K562 (cell line): ENCODE measurements at regions not wholly inside any gene's neighbourhood (a gene's known extent, or its start where the extent isn't known, plus 50 kb on each side); places are given as distances from the start of the nearest gene placed in this dataset.

Experiments used
- ATAC-seq: fragments of 200-7000 bp; cut with Tn5 transposase; 3 replicates; pipeline ENCODE4 v1.9.1; 2020; ENCODE audit warnings: moderate library complexity
- BruUV-seq: library from RNA; stranded (reverse); fragments of 400-500 nt; replicated peaks from 2 replicates; lab custom pipeline; 2021; lab: Mats Ljungman, UMichigan
- CTCF ChIA-PET: fragments of 300-600 bp; formaldehyde crosslinking; extraction: SDS; loops from one replicate; lab custom pipeline; 2021; ENCODE audit warnings: low intra/inter-chr PET ratio; lab: Yijun Ruan, JAX
- POLR2A ChIA-PET: fragments of 300-600, 350-650 bp; sonication (Branson Sonifier 250); formaldehyde crosslinking; extraction: SDS; loops from one replicate; lab custom pipeline; 2021; ENCODE audit warnings: antibody characterized with exemption, inconsistent platforms; lab: Yijun Ruan, JAX
- DNase-seq, 4 experiments: peaks; one replicate each; pipeline versions ENCODE4 v3.0.0 to v3.0.0-alpha.2; 2011 to 2018; ENCODE audit warnings: low spot score in 3 of 4, mixed read lengths in 3 of 4; ENCODE audit errors: extremely low read depth in 1 of 4
- FAIRE-seq: peaks from 2 replicates; lab custom pipeline; 2011; peaks lifted over from hg19 to GRCh38; lab: Jason Lieb, UNC
- H2AFZ ChIP-seq: 2 replicates; pipeline ENCODE4 v1.6.0; 2011; ENCODE audit warnings: low read depth, low read length, control low read depth, inconsistent platforms
- H3K27ac ChIP-seq: fragments of 200-600 bp; 3 replicates; pipeline ENCODE4 v1.8.0; 2011; ENCODE audit warnings: low read depth, mild to moderate bottlenecking, control low read depth, inconsistent platforms, low read length, moderate library complexity, mixed read lengths; ENCODE audit errors: extremely low read depth
- H3K27me3 ChIP-seq, 2 experiments: fragments of 300-600 bp in 1 of 2; 2 replicates in 1 of 2; 3 replicates in 1 of 2; pipeline versions ENCODE4 v1.6.0 to v1.8.0; 2011; ENCODE audit warnings: inconsistent platforms in 2 of 2, low read length in 2 of 2, mild to moderate bottlenecking in 1 of 2, mixed read lengths in 1 of 2, moderate library complexity in 1 of 2; ENCODE audit not compliant: control insufficient read depth in 2 of 2, insufficient read depth in 2 of 2
- H3K36me3 ChIP-seq: fragments of 300-600 bp; 3 replicates; pipeline ENCODE4 v1.8.0; 2011; ENCODE audit warnings: mild to moderate bottlenecking, low read length, inconsistent platforms; ENCODE audit not compliant: control insufficient read depth, insufficient read depth
- H3K4me1 ChIP-seq, 2 experiments: fragments of 200-600 bp in 1 of 2; replicated peaks in 1 of 2; 2 replicates in 1 of 2; 3 replicates in 1 of 2; pipeline versions ENCODE4 v1.5.1 to v1.8.0; 2011; ENCODE audit warnings: inconsistent platforms in 2 of 2, low read length in 2 of 2, mild to moderate bottlenecking in 1 of 2, mixed read lengths in 1 of 2, moderate library complexity in 1 of 2; ENCODE audit not compliant: control insufficient read depth in 2 of 2, insufficient read depth in 2 of 2
- H3K4me2 ChIP-seq: 2 replicates; pipeline ENCODE4 v1.6.1; 2011; ENCODE audit warnings: low read length, control low read depth, inconsistent platforms, mixed read lengths; ENCODE audit not compliant: insufficient read depth
- H3K4me3 ChIP-seq: fragments of 200-600 bp; sonication (generic), shearing (Covaris generic); 2 replicates; pipeline ENCODE4 v1.5.1; 2016; ENCODE audit warnings: control low read depth, inconsistent platforms
- H3K79me2 ChIP-seq: fragments of 200-600 bp; 3 replicates; pipeline ENCODE4 v1.8.0; 2011; ENCODE audit warnings: low read length, inconsistent platforms; ENCODE audit not compliant: control insufficient read depth, insufficient read depth
- H3K9ac ChIP-seq, 2 experiments: 2 replicates each; pipeline versions ENCODE4 v1.6.0 to v1.6.1; 2011; ENCODE audit warnings: low read depth in 2 of 2, low read length in 2 of 2, control low read depth in 1 of 2, inconsistent platforms in 1 of 2, mild to moderate bottlenecking in 1 of 2, mixed read lengths in 1 of 2; ENCODE audit not compliant: insufficient read depth in 1 of 2
- H3K9me1 ChIP-seq: one replicate; pipeline ENCODE4 v1.6.0; 2011; ENCODE audit warnings: inconsistent platforms, mild to moderate bottlenecking, low read length, moderate library complexity; ENCODE audit not compliant: control insufficient read depth, insufficient read depth
- H3K9me3 ChIP-seq: replicated peaks from 2 replicates; pipeline ENCODE4 v1.5.1; 2011; ENCODE audit warnings: low read depth, low read length, inconsistent platforms; ENCODE audit not compliant: control insufficient read depth, insufficient read depth
- H4K20me1 ChIP-seq: replicated peaks from 2 replicates; pipeline ENCODE4 v1.6.1; 2011; ENCODE audit warnings: low read length, inconsistent platforms, mixed read lengths; ENCODE audit not compliant: control insufficient read depth, insufficient read depth
- ARID3A ChIP-seq: IDR thresholded peaks from 2 replicates; pipeline ENCODE4 v1.6.1; 2012; ENCODE audit warnings: low read depth, low read length, improper control_type of control experiment, borderline replicate concordance
- C11orf30 ChIP-seq: fragments of 450-650 bp; IDR thresholded peaks from 2 replicates; pipeline ENCODE4 v1.6.1; 2016; ENCODE audit warnings: low read depth, mild to moderate bottlenecking
- GTF2B ChIP-seq: IDR thresholded peaks from 2 replicates; pipeline ENCODE4 v1.6.1; 2011; ENCODE audit not compliant: insufficient read length; ENCODE audit errors: extremely low read depth
- MAFF ChIP-seq: IDR thresholded peaks from 2 replicates; pipeline ENCODE4 v1.6.1; 2012; ENCODE audit warnings: low read length, improper control_type of control experiment
- MAFG ChIP-seq: fragments of 450-650 bp; conservative IDR thresholded peaks from 2 replicates; pipeline ENCODE4 v1.6.1; 2016; ENCODE audit warnings: missing genetic modification characterization, missing compliant biosample characterization
- MAFK ChIP-seq: IDR thresholded peaks from 2 replicates; pipeline ENCODE4 v1.6.1; 2011; ENCODE audit warnings: low read length, improper control_type of control experiment
- MYNN ChIP-seq, 2 experiments: sonication (generic); formaldehyde crosslinking in 1 of 2; IDR thresholded peaks; 2 replicates each; pipeline versions ENCODE4 v1.5.0 to v1.6.1; 2016 to 2020; ENCODE audit warnings: antibody characterized with exemption in 1 of 2, missing genetic modification reagents in 1 of 2
- PTBP1 ChIP-seq: fragments of 200-400 bp; formaldehyde crosslinking; IDR thresholded peaks from 2 replicates; pipeline ENCODE4 v1.6.1; 2017; ENCODE audit warnings: low read depth, low read length
- SNIP1 ChIP-seq: fragments of 450-650 bp; IDR thresholded peaks from 2 replicates; pipeline ENCODE4 v1.7.1; 2017; ENCODE audit warnings: low read depth, mild to moderate bottlenecking
- ZBTB8A ChIP-seq: fragments of 450-650 bp; IDR thresholded peaks from 2 replicates; pipeline ENCODE4 v1.6.1; 2018; ENCODE audit warnings: mild to moderate bottlenecking, moderate library complexity; ENCODE audit not compliant: partially characterized antibody
- ZNF124 ChIP-seq: sonication (generic); formaldehyde crosslinking; IDR thresholded peaks from 2 replicates; pipeline ENCODE4 v1.8.1; 2022; ENCODE audit warnings: missing genetic modification reagents
- ZNF280A ChIP-seq: fragments of 450-650 bp; IDR thresholded peaks from 2 replicates; pipeline ENCODE4 v1.6.1; 2018; ENCODE audit warnings: mild to moderate bottlenecking, low read depth; ENCODE audit not compliant: partially characterized antibody
- ZNF316 ChIP-seq: fragments of 450-650 bp; IDR thresholded peaks from 2 replicates; pipeline ENCODE4 v1.6.1; 2016
- WGBS: fragments of 100-300 bp; shearing (Covaris generic); methylation state at CpG from one replicate; pipeline ENCODE4 v1.1.6; 2016; ENCODE audit warnings: low coverage, mixed read lengths; ENCODE audit not compliant: insufficient coverage; ENCODE audit errors: missing lambda C conversion rate; 5-methylcytosine and 5-hydroxymethylcytosine counted together
- in situ Hi-C: fragments of 300-500 bp; cut with MboI; formaldehyde crosslinking; loops from 4 replicates; pipeline ENCODE4 v1.15.0; 2018; ENCODE audit warnings: inconsistent platforms, mixed read lengths
- intact Hi-C: fragments of 100-400 bp; cut with micrococcal nuclease; formaldehyde crosslinking; loops from 2 replicates; pipeline ENCODE4 v1.14.2; 2022

- no TSS peak for BruUV-seq
- no peak for ATAC-seq
- Histone ChIP-seq H3K36me3 (no peaks in the 10 kb centered on the region), H3K79me2 (no peaks in the 10 kb centered on the region), H3K9me1 (no peaks in the 10 kb centered on the region), H4K20me1 (no peaks in the 10 kb centered on the region), H3K27me3 (no peaks in the 10 kb centered on the region), H3K4me2 (no peak overlapping the region), H3K4me3 (no peak overlapping the region), H2AFZ (no peak overlapping the region), H3K9me3 (no peaks in the 10 kb centered on the region), H3K9ac (no peak overlapping the region)
- CTCF ChIA-PET, result no interaction called here
- in situ Hi-C loops, result no loop called here
- no peak for DNase-seq
- TF ChIP-seq MAFF, result peak; percentile 53
- peak; percentile 48; the same call in 1 of the 2 replicates for TF ChIP-seq C11orf30
- TF ChIP-seq ARID3A, result no peak
- no peak for TF ChIP-seq GTF2B
- no peak for TF ChIP-seq SNIP1
- TF ChIP-seq ZNF316, result peak; percentile 73
- peak; percentile 29; the same call in 1 of the 2 replicates for TF ChIP-seq MAFK
- no peak for TF ChIP-seq PTBP1
- TF ChIP-seq ZNF124 (CRISPR knock-in tag), result no peak
- TF ChIP-seq ZNF280A, result no peak
- no peak for TF ChIP-seq MYNN (IDR thresholded peaks at IDR 0.05)
- no peak for TF ChIP-seq MYNN (CRISPR knock-in tag; IDR thresholded peaks at IDR 0.05)
- no peak for TF ChIP-seq ZBTB8A
- TF ChIP-seq MAFG (tag), result peak; percentile 42
- TF ChIP-seq, all 486 proteins: peak for 5
- FAIRE-seq, result no peak
- H3K4me1 ChIP-seq, result no peaks in the 10 kb centered on the region
- WGBS, result 0% methylated on average over 3 of the region's 3 CpGs
- H3K27ac ChIP-seq, result no peak overlapping the region
- intact Hi-C loops, result no loop called here
- POLR2A ChIA-PET, result no interaction called here
Observed at GRCh38 chr15:23846218-23846617, 159.1 kb upstream of the NDN start.
